Activated T-cell treated with anti-CD3 and anti-CD28 coated beads, Interleukin-2, amount 50 U/mL, for 48 hours (primary cell): ENCODE measurements at regions not wholly inside any gene's neighbourhood (a gene's known extent, or its start where the extent isn't known, plus 50 kb on each side); places are given as distances from the start of the nearest gene placed in this dataset.
"Not testable (repeated sequence)": the region's sequence is repeated elsewhere in the genome, so short reads cannot be mapped to it uniquely, and the experiment has no call there.

Source experiments
- DNase-seq, 2 experiments: peaks; one replicate each; pipeline ENCODE4 v3.0.0-alpha.2; 2020

DNA sequence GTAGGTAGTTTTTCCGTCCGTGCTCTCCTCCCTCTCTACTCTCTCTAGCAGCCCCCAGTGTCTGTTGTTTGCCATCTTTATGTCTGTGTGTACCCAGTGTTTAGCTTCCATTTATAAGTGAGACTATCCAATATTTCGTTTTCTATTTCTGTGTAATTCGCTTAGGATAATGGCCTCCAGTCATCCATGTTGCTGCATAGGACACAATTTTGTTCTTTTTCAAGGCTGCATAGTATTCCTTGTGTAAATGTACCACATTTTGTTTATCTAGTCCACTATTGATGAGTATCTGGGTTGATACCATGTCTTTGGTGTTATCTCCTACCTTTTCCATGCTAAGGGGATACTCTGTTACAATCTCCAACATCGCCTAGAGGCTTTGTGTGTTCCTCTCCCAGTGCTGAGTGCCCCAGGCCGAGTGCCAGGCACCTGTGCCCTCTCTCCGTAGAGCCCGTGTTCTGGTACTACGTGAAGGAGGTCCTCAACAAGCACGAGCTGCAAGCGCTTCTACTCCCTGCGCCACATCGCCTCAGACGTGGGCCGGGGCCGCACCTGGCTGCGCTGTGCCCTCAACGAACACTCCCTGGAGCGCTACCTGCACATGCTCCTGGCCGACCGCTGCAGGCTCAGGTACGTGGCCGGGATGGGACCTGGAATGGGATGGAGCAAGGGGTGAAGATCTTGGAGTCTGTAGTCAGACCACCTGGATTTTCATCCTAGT is 51.0 kb downstream of the NPIPB11 start:
- DNase-seq, result not testable (repeated sequence)

DNA sequence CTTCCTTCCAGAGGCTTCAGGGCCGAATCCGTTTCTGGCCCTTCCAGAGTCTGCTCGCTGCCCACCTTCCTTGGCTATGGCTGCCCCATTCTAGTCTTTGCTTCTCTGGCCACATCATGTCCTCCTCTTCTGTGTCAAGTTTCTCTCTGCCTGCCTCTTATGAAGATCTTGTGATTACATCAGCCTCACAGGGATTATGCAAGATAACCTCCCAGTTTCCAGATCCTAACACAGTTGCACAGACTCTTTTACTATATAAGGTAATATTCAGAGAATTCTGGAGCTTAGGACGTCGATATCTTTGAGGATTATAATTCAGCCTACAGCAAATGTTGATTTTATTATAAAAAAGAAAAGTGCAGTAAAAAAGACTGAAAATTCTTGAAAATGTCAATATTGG is 52.1 kb downstream of the NPIPB11 start:
- DNase-seq, result not testable (repeated sequence)

DNA sequence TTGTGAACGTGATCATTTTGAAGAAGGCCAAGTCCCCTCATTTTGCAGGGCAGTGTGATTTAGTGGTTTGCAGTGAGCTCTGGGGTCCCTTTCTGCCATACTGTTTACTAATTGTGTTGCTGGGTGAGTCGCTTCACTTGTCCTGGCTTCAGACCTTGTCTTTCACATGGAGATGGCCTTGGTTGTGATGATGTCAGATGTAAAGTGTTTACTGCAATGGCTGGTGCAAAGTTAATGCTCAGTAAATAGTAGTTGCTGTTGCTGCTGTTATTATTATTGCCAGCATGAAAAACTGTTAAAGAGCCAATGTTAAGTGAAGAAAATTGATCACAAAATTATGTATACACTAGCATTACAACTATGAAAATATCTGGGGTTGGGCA is 53.9 kb downstream of the NPIPB11 start:
- DNase-seq, result not testable (repeated sequence)

DNA sequence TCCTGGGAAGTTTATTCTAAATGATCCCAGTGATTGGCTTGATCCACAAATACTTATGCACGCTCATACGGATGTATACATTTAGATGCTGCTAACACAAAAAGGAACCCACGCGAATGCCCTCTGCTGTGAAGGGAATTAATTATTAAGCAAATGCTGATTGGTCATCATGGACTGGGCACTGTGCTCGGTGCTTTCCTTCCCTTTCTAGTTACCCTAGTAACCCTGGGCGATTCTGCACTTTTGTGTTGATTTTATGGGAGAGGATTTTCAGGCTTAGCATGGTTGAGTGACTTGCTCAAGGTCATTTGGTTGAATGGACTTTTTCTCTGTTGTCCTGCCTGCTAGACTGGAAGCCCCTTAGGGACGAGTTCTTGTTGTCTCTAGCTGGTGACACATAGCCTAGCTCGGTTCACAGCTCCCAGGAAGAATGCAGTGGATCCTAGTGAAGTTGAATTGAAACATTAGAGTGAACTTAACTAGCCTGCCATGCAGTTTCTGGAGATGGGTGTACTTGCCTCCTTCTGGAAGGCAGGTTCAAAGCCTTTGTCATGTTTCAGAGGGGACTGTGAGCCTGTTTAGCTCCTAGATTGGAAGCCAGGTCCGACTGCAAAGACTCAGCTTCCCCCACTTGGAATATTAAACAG is 54.4 kb downstream of the NPIPB11 start:
- not testable (repeated sequence) for DNase-seq

DNA sequence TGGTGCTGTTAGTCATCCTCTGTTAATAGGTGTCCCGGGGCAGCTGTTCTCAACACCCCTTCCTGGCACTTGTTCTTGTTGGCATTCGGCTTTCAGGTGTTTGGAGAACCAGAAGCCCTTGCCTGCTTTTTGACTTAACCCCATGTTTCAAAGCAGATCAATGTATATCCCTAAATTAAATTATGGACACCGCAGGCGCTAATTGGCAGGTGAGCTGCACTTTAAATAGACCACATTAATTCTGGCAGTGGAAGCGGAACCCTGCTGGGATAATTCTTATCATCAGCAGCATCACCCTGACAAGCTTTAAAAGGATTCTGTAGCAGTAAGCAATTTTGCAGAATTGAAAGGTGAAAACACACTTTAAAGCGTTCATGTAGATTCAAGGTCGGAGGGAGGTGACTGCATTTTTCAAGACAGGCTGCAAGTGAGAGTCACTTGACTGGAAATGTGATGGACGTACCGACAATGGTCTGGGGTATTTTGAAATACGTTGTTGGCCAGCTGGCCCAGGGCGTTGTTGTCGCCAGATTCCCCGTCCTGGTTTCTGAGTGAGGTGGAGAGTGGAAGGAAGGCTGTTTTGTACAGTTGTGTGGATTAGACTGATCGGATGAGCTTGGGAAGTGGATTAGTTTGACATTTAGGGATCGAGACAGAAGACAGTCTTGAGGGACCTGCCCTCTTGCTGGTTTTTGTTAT is 55.1 kb downstream of the NPIPB11 start:
- DNase-seq, result not testable (repeated sequence)

DNA sequence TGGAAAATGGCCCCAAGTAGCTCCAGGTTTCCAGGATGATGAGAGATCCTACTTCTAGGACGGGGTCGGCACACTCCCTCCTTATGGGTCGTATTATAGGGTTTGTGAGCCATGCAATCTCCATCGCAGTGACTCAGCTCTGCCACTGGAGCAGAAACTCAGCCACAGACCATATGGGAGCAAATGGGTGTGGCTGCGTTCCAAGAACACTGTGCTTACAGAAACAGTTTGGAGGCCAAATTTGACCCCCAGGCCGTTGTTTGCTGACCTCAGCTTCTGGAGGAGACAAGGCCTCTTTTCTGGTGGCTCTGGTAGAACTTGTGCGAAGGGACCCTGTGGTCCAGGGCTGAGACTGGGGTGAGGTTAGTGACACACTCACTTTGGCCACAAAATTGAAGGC is 56.5 kb downstream of the NPIPB11 start:
- DNase-seq, result not testable (repeated sequence)

DNA sequence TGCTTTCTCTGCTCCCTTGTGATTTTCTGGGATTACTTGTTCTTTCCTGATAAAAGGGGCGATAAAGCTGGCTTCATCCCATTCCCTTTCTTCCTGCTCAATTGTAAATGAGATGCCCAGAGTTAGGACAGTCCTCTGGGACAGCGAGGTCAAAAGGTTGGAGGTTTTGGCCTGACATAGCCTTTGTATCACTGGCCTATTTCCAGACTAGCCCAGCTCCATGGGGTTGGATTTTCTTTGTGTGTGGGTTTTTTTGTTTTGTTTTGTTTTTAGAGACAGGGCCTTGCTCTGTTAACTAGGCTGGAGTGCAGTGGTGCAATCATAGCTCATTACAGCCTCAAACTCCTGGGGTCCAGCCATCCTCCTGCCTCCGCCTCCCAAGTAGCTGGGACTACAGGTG is 57.8 kb downstream of the NPIPB11 start:
- DNase-seq, result not testable (repeated sequence)

DNA sequence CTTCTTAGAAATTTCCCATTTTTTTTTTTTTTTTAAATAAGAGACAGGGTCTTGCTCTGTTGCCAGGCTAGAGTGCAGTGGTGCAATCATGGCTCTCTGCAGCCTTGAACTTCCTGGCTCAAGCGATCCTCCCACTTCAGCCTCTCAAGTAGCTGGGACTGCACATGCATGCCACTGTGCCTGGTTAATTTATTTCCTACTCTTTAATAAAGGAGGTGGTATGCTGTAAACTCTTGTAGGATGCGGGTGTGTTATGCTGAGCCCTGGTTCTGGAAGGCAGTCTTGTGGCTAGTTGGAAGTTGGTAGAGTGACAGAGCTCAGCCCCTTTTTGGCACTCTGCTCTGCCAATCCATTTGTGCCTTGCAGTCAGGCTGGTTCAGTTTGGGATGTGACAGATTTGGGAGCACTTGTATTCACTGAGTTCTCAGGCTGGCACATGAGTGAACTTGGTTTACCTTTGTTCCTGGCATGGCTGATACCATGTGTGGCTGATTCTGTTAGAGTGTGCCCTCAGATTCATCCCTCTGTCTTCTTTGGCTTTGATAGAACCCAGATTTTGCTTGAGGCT is 58.3 kb downstream of the NPIPB11 start:
- not testable (repeated sequence) for DNase-seq

DNA sequence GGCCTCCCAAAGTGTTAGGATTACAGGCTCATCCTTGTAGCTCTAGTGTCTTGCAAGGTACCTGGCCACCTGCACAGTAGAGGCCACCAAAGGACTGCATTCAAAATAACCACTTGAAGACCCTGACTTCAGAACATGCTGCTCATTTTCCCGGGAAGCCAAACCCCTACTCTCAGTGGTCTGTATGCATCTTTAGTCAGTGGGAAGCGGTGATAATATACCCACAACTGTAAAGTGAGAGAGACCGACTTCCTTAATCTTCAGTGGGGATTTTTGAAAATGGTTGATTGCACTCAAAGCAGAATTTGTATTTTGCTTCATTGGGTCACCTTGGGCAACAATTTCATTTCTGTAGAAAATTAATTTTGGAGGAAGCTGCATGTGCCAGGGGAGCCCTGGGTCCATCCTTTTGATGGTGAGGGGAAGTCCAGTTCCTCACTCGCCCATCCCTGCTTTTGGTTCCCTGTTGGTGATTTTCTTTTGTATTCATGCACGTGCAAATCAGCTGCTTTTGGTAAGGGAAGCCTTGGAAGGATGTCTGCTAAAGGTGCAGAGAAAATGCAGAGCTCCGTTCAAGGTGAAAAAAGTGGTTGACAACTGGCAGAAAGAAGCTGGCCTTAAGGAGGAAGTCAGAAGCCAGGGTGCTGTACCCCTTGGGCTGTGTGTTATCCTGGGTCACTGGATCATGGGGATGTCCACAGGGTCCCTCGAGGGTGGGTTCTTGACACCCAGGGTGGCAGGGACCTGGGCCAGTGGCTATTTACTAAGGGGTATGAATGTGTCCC is 59.5 kb downstream of the NPIPB11 start:
- not testable (repeated sequence) for DNase-seq

DNA sequence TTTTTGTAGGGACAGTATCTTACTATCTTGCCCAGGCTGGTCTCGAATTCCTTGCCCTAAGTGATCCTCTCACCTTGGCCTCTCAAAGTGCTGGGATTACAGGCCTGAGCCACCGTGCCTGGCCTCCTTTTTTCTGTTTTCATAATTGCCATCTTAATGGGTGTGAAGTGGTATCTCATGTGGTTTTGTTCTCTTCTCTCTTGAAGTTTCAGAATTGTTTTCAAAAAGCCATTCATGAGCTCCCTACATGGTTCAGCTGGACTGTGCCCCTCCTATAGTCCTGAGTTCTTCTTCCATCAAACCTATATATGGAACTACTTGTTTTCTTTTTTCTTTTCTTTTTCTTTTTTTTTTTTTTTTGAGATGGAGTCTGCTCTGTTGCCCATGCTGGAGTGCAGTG is 60.3 kb downstream of the NPIPB11 start:
- not testable (repeated sequence) for DNase-seq

DNA sequence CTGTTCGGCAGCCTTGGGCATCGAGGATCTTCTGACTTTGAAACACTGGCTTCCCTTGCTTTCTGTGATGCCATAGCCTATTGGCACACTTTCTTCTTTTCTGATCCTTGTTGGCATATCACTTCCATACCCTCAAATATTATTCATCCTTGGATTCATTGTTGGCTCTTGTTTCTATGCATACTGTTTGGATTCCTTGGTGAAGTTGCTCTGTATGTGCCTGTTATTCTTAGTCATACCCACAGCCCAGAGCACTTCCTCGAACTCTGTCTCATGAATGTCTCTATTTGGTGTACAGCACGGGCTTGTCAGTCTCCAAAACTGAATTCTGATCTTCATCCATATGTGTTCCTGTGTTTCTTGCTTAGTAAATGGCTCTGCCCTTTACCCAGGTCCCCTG is 63.6 kb downstream of the NPIPB11 start:
- DNase-seq, result not testable (repeated sequence)

DNA sequence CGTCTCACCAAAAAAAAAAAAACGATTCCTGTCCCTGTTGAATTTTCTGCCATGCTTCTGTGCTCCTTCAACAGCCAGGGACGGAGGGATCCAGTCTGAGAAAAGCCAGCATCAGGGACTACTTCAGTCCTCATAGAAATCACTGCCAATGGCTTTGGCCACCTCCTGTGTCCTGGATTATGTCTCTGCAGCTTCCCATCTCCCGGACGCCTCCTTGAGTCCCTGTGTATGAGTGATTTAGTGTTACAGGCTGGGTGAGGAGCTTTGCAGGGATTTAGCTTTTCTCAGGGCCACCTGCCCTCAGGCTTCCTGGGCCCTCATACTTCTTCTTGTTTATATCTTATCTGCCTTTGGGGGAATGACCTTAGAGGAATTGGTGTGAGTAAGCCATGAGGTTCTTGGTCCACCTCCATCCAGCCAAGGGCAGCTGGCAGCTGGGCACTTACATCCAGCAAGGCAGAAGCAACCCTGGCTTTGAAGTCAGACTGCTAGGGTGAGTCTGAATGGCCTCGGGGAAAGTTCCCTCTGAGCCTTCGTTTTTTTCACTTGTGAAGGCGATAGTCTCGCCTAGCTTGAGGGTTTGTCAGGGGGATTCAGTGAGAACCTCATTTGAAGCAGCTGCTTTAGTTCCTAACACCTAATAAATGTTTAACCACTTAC is 65.6 kb downstream of the NPIPB11 start:
- not testable (repeated sequence) for DNase-seq

DNA sequence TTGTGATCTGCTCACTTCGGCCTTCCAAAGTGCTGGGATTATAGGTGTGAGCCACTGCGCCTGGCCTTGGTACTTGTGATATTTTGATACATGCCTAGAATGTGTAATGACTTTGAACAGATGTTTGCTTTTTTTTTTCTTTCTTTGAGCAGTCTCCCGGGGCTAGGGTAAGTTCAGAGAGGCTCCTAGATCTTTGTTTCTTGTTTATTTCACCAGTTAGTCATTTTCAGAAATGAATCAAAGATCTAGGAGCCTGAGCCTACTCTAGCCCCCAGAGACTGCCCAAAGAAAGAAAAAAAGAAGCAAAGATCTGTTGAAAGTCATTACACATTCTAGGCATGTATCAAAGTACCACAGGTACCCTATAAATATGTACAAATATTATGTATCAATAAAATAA is 66.3 kb downstream of the NPIPB11 start:
- DNase-seq, result not testable (repeated sequence)

DNA sequence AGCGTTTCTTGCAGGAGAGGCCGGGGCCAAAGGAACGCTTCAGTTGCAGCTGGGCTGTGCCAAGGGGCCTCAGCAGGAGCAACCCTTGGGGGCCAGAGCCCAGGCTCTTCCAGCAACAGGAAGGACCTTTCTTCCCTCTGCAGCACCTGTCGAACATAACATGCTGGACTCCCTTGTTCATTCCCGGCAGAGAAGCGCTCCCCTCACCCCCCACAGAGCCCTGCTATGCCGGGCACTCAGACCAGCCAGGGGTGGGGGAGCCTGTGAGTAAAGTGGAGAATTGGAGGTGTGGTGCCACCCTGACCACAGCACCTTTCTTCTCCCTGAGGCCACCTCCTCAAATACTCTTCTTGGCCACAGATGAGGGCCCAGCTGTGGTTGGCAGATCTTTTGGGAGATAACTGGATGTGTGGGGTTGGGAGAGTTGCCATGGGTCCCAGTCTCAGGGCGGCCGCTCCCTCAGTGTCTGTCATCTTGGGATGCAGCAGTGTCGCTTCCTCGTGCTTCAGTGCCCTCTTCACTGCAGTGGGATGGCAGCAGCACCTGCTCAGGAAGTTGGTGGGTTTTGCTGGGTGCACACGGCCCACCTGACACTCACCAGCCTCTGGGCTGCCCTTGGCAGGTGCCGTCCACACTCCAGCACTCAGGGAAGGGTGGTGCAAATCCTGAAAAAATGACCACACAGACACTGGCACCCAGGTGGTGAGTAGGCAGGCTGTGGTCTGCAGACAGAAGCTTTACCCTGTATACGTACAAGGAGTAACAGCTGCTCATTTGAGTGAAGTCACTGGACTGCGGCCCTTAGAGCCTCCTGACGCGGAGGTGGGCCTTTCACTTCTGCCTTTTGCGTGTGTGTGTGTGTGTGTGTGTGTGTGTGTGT is 67.5 kb downstream of the NPIPB11 start:
- not testable (repeated sequence) for DNase-seq

DNA sequence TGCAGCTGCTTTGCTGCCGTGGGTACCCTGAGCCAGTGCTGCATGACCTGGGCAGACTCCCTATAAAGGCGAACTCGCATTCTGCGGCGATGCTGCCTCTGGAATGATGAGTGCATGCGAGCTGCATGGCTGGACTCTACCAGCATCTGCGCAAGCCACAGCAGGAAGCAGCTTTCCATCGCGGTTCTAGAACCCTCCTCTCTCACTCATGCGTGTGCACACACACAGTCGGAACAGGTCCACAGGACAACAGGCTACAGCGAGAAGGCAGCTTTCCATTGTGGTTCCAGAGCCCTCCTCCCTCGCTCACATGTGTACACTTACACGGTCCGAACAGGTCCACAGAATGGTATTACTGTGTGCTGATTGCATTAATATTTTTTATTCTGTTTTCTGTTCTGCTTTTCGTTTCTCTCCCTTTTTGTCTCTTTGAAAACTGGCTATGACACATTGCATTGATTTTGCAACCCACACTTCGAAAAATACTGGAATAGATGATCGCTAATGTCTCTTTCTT is 69.1 kb downstream of the NPIPB11 start:
- DNase-seq, result not testable (repeated sequence)

DNA sequence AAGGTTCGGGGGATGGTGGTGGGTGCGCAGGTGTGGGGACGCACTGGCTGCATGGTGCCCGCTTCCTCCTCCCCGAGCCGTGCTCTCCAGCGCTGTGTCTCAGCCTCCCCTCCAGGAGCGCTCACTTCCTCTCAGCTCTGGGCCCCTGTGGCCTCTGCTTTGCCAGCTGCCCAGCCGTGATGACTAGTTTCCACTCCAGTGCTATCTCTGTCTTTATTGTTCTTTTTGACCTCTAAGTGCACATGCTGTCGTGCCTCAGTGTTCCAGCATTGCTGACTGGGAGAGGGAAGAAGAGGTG is 71.0 kb downstream of the NPIPB11 start:
- DNase-seq, result not testable (repeated sequence)

DNA sequence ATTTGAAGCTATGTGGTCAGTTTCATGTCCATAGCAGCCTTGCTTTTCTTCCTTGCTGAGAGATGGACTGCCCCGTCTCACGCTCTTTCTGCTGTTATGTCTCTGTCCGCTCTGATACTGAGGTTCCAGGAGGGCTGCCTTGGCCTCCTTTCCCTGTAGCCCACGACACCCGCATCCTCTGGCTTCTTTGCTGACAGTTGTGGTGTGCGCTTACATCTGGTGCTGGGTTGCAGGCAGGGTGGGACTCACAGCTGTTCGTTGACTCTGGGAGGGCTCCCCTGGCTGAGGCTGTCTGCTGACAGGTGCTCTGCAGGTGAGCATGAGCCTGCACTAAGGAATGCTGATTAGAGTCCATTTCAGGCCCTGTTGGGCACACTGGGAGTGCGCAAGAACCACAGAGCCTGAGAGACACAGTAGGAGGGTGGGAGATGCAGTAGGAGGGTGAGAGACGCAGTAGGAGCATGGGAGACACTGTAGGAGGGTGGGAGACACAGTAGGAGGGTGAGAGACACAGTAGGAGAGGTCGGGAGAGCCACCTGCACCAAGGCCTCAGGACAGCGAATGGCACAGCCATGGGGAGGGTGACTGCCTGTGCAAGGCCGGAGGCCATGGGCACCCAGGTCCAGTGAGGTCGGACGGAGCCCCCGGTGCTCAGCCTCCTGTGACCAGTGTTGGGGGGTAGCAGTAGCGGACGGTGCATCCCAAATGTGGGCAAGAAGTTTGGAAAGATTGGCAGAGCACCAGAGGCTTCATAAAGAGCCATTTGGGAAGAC is 71.5 kb downstream of the NPIPB11 start:
- DNase-seq, result not testable (repeated sequence)

DNA sequence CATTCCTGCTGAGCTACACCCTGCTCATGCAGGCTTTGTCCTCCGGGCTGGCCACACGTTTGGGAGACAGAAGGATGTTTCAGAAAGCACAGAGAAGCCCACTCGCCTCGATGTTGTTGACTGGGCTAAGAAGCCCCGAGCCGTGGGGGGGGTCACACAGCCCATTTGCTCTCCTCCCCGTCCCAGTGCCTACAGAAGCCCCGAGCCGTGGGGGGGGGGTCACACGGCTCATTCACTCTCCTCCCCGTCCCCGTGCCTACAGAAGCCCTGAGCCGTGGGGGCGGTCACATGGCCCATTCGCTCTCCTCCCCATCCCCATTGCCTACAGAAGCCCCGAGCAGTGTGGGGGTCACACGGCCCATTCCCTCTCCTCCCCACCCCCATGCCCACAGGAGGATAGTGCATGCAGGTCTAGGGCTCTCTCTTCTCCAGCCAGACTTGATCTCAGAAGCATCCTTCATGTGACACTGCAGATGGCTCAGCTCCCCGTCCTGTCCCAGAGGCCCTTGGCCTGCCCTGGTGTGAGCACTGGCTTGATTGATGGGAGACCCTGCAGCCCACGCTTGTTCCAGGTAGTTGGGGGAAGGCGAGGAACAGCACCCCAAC is 72.9 kb downstream of the NPIPB11 start:
- DNase-seq, result not testable (repeated sequence)

DNA sequence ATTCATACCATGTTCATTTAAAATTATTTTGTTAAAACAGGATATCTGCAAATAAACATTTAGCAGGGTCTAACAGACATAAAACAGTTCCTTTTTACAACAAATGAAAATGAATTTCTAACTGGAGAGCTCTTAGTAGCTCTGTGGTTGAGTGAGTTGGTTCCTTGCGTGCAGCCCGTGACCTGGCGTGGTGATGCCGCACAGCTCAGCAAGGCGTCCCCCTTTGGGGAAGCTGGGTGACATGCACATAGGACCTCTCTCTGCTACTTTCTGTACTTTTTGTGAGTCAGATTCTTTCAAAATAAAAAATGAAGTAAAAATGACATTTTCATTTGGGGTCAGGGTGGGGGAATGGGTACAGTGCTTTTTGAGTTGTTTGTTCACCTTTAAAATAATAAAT is 75.9 kb downstream of the NPIPB11 start:
- not testable (repeated sequence) for DNase-seq

DNA sequence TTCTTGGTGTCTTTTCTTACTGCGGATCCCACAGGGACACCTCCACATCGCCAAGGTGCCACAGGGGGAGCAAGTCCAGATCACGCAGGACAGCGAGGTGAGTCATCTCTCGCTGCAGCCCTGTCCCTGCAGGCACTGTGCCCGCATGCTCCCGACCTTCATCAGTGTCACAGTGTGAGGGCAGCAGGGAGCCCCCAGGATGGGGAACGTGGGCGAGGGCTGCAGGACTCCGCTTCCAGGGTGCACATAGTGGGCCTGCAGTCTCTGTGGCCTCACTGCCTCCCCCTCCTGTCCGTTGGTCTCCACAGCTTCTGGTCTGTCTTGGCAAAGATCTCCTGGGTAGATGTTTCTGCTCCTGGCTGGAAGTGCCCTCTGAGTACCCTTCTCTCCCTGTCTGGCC is 78.0 kb downstream of the NPIPB11 start:
- not testable (repeated sequence) for DNase-seq
